ENCODE measurements at regions not wholly inside any gene's neighbourhood (a gene's known extent, or its start where the extent isn't known, plus 50 kb on each side); places are given as distances from the start of the nearest gene placed in this dataset.

GRCh38 chr2:17068021-17068420 is 402.4 kb upstream of the CYRIA start:
- no peak for DNase-seq (ENCODE audit: low spot score)

- DNase-seq (ENCODE audit: low spot score) = no peak
Measured at GRCh38 chr2:17065536-17065935, 399.9 kb upstream of the CYRIA start.

GRCh38 chr2:17061028-17061427 is 395.4 kb upstream of the CYRIA start:
- no peak for DNase-seq (ENCODE audit: low spot score)

GRCh38 chr2:17059458-17059857 is 393.8 kb upstream of the CYRIA start:
- DNase-seq (ENCODE audit: low spot score) = no peak

- no peak for DNase-seq (ENCODE audit: low spot score)
Measured at GRCh38 chr2:17058772-17059402, 393.3 kb upstream of the CYRIA start.

- no peak for DNase-seq (ENCODE audit: low spot score)
Measured at GRCh38 chr2:17057109-17058017, 391.7 kb upstream of the CYRIA start.

GRCh38 chr2:17056236-17056635 is 390.6 kb upstream of the CYRIA start:
- DNase-seq (ENCODE audit: low spot score) = no peak

GRCh38 chr2:17052001-17052400 is 386.4 kb upstream of the CYRIA start:
- no peak for DNase-seq (ENCODE audit: low spot score)

DNA sequence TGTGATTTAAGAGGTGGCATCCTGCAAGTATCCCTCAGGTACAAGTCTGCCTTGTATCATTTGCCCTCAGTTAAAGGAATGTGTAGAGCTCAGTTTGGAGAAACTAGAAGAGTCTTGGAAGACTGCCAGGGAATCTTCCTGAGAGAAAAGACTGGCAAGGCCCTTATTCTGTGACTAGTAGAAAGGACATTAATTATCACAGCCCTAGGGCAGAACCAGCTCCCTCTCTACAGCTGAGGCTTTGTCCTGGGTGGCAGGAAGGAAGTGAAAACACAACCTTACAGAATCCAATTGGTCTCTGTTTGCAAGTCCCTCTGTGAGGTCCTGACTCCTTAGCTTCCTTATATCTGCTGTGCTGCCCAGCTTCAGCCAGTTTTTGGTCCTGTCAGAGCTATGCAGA is 385.9 kb upstream of the CYRIA start:
- DNase-seq (ENCODE audit: low spot score) = no peak

DNA sequence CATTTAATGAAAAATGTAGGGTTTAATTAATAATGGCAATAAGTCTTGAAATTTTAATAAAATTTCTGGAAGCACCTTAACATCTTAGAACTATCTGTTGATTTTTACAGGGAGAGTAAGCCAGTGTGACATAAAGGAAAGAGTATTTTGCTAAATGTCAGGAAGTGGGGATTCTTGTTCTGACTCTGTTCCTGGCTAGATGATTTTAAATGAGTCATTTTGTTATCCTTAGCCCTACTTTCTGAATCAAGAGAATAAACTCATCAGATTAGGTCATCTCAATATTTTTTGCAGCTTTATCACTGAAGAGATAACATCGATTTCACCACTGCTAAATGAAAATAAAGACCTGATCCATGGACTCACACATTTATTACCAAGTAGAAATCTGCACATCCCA is 377.5 kb upstream of the CYRIA start:
- no peak for DNase-seq (ENCODE audit: low spot score)

DNA sequence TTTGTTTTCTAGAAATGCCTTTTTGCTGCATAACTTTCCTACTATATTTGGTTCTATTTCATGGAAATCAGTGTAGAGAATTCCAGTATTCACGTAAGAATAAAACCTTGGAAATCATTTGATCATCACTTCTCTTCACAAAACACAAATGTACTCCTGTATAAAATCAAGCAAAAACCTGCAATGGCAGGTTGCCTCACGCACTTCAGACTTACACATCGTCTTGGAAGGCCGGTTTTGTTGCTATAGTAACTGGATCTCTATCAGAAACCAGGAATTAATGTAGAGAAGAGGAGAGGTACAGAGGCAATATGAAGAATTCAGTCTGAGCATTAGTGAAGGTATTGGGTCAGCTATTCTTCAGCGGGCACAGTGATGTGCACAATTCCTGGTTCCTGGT is 370.7 kb upstream of the CYRIA start:
- no peak for DNase-seq (ENCODE audit: low spot score)

- DNase-seq (ENCODE audit: low spot score) = no peak
Measured at GRCh38 chr2:17035010-17035409, 369.4 kb upstream of the CYRIA start.

DNA sequence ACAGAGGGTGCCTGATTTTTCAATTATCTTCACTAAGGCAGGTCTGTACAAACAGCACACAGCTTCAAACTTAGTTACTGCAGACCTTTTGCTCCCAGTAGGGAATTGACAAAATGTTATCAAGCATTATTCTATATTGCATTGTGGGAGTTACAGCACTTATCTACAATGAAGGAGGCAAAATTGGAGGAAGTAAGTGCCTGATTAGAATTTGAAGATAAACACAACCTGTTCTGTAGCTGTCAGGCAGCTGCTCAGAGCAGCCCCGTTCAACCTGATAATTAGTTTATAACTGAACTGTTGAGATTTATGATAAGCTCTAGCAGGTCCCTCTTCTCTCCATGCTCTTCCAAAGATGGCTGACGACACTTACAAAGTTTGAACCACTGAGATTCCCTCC is 364.4 kb upstream of the CYRIA start:
- no peak for DNase-seq (ENCODE audit: low spot score)

GRCh38 chr2:17012297-17012696 is 346.7 kb upstream of the CYRIA start:
- no peak for DNase-seq (ENCODE audit: low spot score)

DNA sequence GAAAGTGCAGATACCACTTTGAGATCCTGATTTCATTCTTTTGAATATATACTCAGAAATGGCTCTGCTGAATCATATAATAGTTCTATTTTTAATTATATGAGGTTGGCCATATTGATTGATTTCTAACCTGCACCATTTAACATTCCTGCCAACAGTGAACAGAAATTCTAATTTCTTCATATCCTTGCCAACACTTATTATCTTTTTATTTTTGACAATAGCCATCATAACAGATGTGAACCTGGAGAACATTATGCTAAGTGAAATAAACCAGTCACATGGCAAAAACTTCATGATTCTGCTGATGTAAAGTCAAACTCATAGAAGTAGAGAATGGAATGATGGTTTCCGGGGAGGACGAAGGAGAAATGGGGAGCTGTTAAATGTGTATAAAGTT is 344.5 kb upstream of the CYRIA start:
- no peak for DNase-seq (ENCODE audit: low spot score)

- DNase-seq (ENCODE audit: low spot score) = no peak
Measured at GRCh38 chr2:17000184-17000482, 334.5 kb upstream of the CYRIA start.

DNA sequence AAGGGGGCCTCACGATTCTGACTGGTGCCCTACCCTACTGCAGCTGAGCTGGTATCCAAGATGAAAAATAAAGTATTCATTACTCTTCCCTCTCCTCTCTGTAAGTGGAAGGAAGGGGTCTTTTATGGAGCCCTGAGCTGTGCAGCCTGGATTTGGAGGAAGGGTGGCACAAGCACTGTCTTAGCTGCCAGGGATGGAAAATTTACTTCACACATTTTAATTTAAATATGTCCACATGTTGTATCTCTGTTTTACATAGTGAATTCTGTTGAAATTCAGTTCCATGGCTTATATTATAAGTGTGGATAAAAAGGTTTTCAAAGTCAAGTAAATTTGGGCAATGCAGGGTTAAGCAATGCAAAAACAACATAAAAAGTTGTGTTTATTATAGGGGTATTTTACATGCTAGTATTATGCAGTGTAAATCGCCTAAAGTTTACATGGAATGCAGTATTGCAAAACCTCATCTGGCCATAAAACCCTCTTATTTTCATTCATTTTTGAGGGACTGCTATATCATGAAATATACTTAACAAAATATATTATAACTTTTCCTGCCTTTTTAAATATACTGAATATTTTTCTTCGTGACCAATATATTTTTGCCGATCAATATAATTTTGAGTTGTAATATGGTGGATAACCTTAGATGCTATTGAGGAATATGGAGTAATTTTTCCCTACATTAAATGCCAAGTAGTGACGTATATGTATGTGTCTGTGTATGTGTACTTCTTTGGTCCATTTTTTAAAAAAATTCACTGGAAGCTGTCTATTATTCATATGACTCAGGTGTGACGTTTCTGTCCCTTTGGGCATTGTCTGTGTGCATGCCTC is 333.9 kb upstream of the CYRIA start:
- no peak for DNase-seq (ENCODE audit: low spot score)

- DNase-seq (ENCODE audit: low spot score) = no peak
Measured at GRCh38 chr2:16978301-16978700, 312.7 kb upstream of the CYRIA start.

DNA sequence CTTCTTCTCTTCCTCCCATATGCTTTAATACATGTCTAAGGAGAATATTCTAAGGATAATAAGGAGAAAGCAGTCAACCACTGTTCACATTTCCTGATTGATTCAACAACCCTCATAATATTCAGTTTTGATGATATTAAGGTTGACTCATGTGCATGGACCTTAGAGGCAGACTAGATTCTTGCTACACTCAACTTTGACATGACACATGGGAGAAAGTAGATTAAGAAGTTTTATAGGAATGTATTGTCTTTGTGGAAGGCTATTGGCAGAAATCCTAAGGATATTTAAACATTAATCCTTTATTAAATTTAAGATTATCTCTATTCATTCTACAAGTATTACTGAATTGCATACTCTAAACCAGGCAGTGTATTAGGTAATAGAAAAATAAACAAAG is 309.1 kb upstream of the CYRIA start:
- DNase-seq (ENCODE audit: low spot score) = no peak

DNA sequence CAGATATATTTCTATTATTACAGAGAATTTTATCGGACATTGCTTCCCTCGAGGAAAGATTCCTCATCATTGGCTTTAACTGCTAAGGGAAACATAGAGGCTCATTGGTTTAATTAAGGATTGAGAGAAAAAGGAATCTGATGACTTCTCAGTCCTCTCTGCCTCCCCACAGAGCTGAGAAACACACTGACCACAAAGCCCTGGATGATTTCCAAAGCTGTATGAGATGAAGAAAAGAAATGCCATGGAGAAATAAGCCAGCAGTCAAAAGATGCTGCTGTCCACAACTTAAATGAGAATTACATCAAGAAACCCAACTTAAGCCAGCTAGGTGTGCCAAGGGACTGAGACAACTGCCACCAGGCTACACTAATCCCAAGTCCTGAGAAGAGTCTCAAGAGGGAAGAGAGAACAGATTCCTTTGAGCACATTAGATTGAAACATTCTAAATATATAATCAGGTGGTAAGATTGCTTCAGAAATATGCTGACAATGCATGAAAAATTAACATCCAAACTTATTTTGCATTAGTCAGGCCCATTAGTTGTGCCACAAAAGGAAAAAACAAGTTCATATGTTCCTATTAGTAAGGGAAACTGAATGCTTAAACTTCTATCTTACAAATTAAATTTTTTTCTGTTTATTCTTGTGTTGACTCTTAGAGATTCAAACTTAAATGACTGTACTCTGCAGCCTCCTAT is 308.1 kb upstream of the CYRIA start:
- no peak for DNase-seq (ENCODE audit: low spot score)

DNA sequence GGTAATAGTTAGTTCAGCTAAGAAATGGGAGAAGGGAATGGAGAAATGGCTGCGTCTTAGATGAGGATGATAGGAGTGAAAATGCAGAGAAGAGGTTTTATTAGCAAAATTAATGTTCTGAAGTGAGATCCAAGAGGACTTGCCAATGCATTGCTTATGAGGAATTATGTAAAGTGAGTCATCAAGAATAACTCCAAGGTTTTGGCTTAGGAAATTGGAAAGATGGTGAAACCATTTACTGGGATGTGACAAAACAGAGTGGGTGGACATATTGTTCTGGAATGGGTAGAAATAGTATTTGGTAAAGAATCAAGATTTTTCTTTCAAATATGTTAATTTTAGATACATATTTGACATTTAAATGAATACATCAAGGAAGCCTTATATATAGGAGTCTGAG is 306.6 kb upstream of the CYRIA start:
- no peak for DNase-seq (ENCODE audit: low spot score)

- no peak for DNase-seq (ENCODE audit: low spot score)
Measured at GRCh38 chr2:16971722-16972234, 306.1 kb upstream of the CYRIA start.
